Suprapubic skin (tissue), 4 donors: ENCODE measurements at regions not wholly inside any gene's neighbourhood (a gene's known extent, or its start where the extent isn't known, plus 50 kb on each side); places are given as distances from the start of the nearest gene placed in this dataset.

Source experiments
- EP300 ChIP-seq: sonication (generic); formaldehyde crosslinking; IDR thresholded peaks from one replicate; pipeline ENCODE4 v1.6.1; 2017; ENCODE audit warnings: antibody characterized with exemption
- POLR2AphosphoS5 ChIP-seq, 3 donors: sonication (generic); formaldehyde crosslinking; IDR thresholded peaks; one replicate each; pipeline ENCODE4 v1.6.1; 2017; ENCODE audit warnings: antibody characterized with exemption in 3 of 3
- TF ChIP-seq, protein P1 (sequence below), 2 donors: fragments of 200-600 bp in 1 of 2; fragments of 450-650 bp in 1 of 2; sonication (generic) in 1 of 2; IDR thresholded peaks; one replicate each; pipeline ENCODE4 v1.5.1; 2016 to 2019; ENCODE audit warnings: antibody characterized with exemption in 2 of 2, mild to moderate bottlenecking in 1 of 2, moderate library complexity in 1 of 2

DNA sequence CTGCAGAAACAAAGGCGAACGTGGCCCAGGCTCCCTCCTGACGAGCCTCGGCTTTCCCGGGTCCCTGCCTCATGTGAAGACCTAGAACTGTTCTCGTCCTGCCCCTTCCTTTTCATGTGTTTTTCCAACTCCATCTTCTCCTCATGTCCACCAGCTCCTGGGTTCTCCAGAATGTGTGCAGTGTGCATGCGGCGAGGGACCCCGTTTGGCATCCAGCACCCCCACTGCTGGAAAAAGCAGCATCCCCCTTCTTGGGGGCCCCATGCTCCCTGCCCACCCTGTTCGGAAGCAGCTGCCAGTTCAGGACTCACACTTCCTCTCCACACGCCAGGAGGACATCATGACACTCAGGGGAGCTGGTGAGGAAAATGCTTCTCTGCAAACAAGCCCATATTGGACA, 313.5 kb downstream of the BRD1 start:
- TF ChIP-seq, protein P1, sequence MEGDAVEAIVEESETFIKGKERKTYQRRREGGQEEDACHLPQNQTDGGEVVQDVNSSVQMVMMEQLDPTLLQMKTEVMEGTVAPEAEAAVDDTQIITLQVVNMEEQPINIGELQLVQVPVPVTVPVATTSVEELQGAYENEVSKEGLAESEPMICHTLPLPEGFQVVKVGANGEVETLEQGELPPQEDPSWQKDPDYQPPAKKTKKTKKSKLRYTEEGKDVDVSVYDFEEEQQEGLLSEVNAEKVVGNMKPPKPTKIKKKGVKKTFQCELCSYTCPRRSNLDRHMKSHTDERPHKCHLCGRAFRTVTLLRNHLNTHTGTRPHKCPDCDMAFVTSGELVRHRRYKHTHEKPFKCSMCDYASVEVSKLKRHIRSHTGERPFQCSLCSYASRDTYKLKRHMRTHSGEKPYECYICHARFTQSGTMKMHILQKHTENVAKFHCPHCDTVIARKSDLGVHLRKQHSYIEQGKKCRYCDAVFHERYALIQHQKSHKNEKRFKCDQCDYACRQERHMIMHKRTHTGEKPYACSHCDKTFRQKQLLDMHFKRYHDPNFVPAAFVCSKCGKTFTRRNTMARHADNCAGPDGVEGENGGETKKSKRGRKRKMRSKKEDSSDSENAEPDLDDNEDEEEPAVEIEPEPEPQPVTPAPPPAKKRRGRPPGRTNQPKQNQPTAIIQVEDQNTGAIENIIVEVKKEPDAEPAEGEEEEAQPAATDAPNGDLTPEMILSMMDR (IDR thresholded peaks at IDR 0.05): no peak
- TF ChIP-seq EP300: no peak
- no peak for TF ChIP-seq POLR2AphosphoS5 (IDR thresholded peaks at IDR 0.05)
